ENCODE measurements at regions not wholly inside any gene's neighbourhood (a gene's known extent, or its start where the extent isn't known, plus 50 kb on each side); places are given as distances from the start of the nearest gene placed in this dataset.

- Histone ChIP-seq H3K79me2 (ENCODE audit: low read depth) (no peaks in the 10 kb centered on the region), H3K9me2 (ENCODE audit: insufficient read depth) (no peaks in the 10 kb centered on the region), H3K27me3 (ENCODE audit: insufficient read depth, low read depth) (no peaks in the 10 kb centered on the region), H2AFZ (no peak overlapping the region), H3K27ac (no peak overlapping the region), H3K9me3 (ENCODE audit: insufficient read depth, low read depth) (no peaks in the 10 kb centered on the region), H3K4me3 (no peak overlapping the region), H3K4me1 (replicated peaks; ENCODE audit: insufficient read depth) (no peaks in the 10 kb centered on the region), H3K36me3 (ENCODE audit: low read depth) (no peaks in the 10 kb centered on the region), H3F3A (ENCODE audit: insufficient read depth, low read depth) (no peaks in the 10 kb centered on the region), H4K20me1 (ENCODE audit: insufficient read depth) (no peaks in the 10 kb centered on the region), H3K4me2 (no peak overlapping the region)
- POLR2A ChIA-PET (ENCODE audit: unreplicated experiment): no interaction called here
- CTCF ChIA-PET: no interaction called here
- DNase-seq: no peak
- intact Hi-C loops (cut with micrococcal nuclease; ENCODE audit: unreplicated experiment): no loop called here
- no TSS peak for BruUV-seq (replicated peaks)
- TF ChIP-seq CTCF (conservative IDR thresholded peaks at IDR 0.05) (no peak), EZH2 (IDR thresholded peaks at IDR 0.05; ENCODE audit: low read depth) (no peak)
Observed at GRCh38 chr10:77698267-77698931, 60.8 kb upstream of the KCNMA1 start.

- POLR2A ChIA-PET (ENCODE audit: unreplicated experiment): no interaction called here
- H3K27ac ChIP-seq: no peak overlapping the region
- no peaks in the 10 kb centered on the region for H3K4me1 ChIP-seq (replicated peaks; ENCODE audit: insufficient read depth)
- no peak overlapping the region for H2AFZ ChIP-seq
- DNase-seq: no peak
- H3K4me3 ChIP-seq: no peak overlapping the region
- H3K9me3 ChIP-seq (ENCODE audit: insufficient read depth, low read depth): no peaks in the 10 kb centered on the region
- no peaks in the 10 kb centered on the region for H3F3A ChIP-seq (ENCODE audit: insufficient read depth, low read depth)
- CTCF ChIA-PET: no interaction called here
- intact Hi-C loops (cut with micrococcal nuclease; ENCODE audit: unreplicated experiment): no loop called here
- no peaks in the 10 kb centered on the region for H3K79me2 ChIP-seq (ENCODE audit: low read depth)
- no peaks in the 10 kb centered on the region for H3K9me2 ChIP-seq (ENCODE audit: insufficient read depth)
- TF ChIP-seq CTCF (conservative IDR thresholded peaks at IDR 0.05): no peak
- TF ChIP-seq EZH2 (IDR thresholded peaks at IDR 0.05; ENCODE audit: low read depth): no peak
- no TSS peak for BruUV-seq (replicated peaks)
- H3K27me3 ChIP-seq (ENCODE audit: insufficient read depth, low read depth): no peaks in the 10 kb centered on the region
- no peak overlapping the region for H3K4me2 ChIP-seq
- no peaks in the 10 kb centered on the region for H3K36me3 ChIP-seq (ENCODE audit: low read depth)
- no peaks in the 10 kb centered on the region for H4K20me1 ChIP-seq (ENCODE audit: insufficient read depth)
Observed at GRCh38 chr10:77696584-77696983, 59.0 kb upstream of the KCNMA1 start.

GRCh38 chr10:77695186-77695585 is 57.6 kb upstream of the KCNMA1 start:
- ChIA-PET POLR2A (ENCODE audit: unreplicated experiment) (interaction anchor here (0.7 kb wide), 1 partner anchor 9 kb away, joined by 5 read pairs; no protein-coding TSS in a partner anchor), CTCF (no interaction called here)
- H3K36me3 ChIP-seq (ENCODE audit: low read depth): no peaks in the 10 kb centered on the region
- no peaks in the 10 kb centered on the region for H3K79me2 ChIP-seq (ENCODE audit: low read depth)
- H3K9me2 ChIP-seq (ENCODE audit: insufficient read depth): no peaks in the 10 kb centered on the region
- no peak for DNase-seq
- no peak overlapping the region for H3K4me2 ChIP-seq
- no peaks in the 10 kb centered on the region for H3K4me1 ChIP-seq (replicated peaks; ENCODE audit: insufficient read depth)
- intact Hi-C loops (cut with micrococcal nuclease; ENCODE audit: unreplicated experiment): no loop called here
- BruUV-seq (replicated peaks): no TSS peak
- no peaks in the 10 kb centered on the region for H4K20me1 ChIP-seq (ENCODE audit: insufficient read depth)
- no peak overlapping the region for H3K27ac ChIP-seq
- H3K4me3 ChIP-seq: no peak overlapping the region
- H2AFZ ChIP-seq: no peak overlapping the region
- H3F3A ChIP-seq (ENCODE audit: insufficient read depth, low read depth): no peaks in the 10 kb centered on the region
- TF ChIP-seq EZH2 (IDR thresholded peaks at IDR 0.05; ENCODE audit: low read depth) (no peak), CTCF (conservative IDR thresholded peaks at IDR 0.05) (no peak)
- H3K9me3 ChIP-seq (ENCODE audit: insufficient read depth, low read depth): no peaks in the 10 kb centered on the region
- H3K27me3 ChIP-seq (ENCODE audit: insufficient read depth, low read depth): peaks cover 2% of the 10 kb centered on the region; the same call in 1 of the 2 replicates

All from PC-9 (cell line).